BLaER1 treated with 17β-estradiol and CSF1 and Interleukin-3, amounts not matched to agents 10 nM and 100 nM (cell line): ENCODE measurements at regions not wholly inside any gene's neighbourhood (a gene's known extent, or its start where the extent isn't known, plus 50 kb on each side); places are given as distances from the start of the nearest gene placed in this dataset.
A peak's percentile ranks its signal among the peaks of the same experiment; 100 is the strongest.

Experiments
- H3K27ac ChIP-seq, 11 experiments: shearing (Covaris generic); formaldehyde crosslinking; 2 replicates each; pipeline ENCODE4 v1.8.1; 2022
- H3K27me3 ChIP-seq, 11 experiments: shearing (Covaris generic); formaldehyde crosslinking; 2 replicates each; pipeline ENCODE4 v1.8.1; 2022
- H3K36me3 ChIP-seq, 11 experiments: shearing (Covaris generic); formaldehyde crosslinking; 2 replicates each; pipeline ENCODE4 v1.8.1; 2022
- H3K4me1 ChIP-seq, 10 experiments: shearing (Covaris generic); formaldehyde crosslinking; 2 replicates each; pipeline ENCODE4 v1.8.1; 2022
- H3K4me2 ChIP-seq, 11 experiments: shearing (Covaris generic); formaldehyde crosslinking; 2 replicates each; pipeline ENCODE4 v1.8.1; 2022
- H3K4me3 ChIP-seq, 10 experiments: shearing (Covaris generic); formaldehyde crosslinking; 2 replicates each; pipeline ENCODE4 v1.8.1; 2022
- H3K9ac ChIP-seq, 11 experiments: shearing (Covaris generic); formaldehyde crosslinking; 2 replicates each; pipeline ENCODE4 v1.8.1; 2022
- H3K9me3 ChIP-seq, 11 experiments: shearing (Covaris generic); formaldehyde crosslinking; replicated peaks in 1 of 11; 2 replicates each; pipeline ENCODE4 v1.8.1; 2022
- H4K20me1 ChIP-seq, 11 experiments: shearing (Covaris generic); formaldehyde crosslinking; 2 replicates each; pipeline ENCODE4 v1.8.1; 2022
- Cebpa-rat ChIP-seq, 11 experiments: shearing (Covaris generic); IDR thresholded peaks; 2 replicates each; pipeline ENCODE4 v1.8.1; 2022

DNA sequence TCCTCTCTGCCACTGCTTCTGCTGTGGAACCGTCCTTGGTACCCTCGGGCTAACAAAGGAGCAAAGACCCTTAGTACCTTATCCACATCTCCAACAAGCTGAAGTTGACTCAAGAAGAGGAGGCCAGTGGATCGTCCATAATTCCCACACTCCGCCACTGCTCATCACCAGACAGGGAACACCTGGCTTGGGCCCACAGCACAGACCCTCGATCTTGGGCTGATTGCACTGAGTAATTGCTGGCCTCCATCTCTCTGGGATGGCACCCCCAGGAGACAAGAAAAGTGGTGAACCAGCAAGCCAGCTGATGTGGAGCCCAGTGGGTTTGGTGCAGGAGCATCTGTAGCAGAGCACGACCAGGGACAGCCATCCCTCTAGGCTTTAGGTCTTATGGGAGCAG lies 109.4 kb upstream of the GRIK2 start:
- no peaks in the 10 kb centered on the region for H3K27me3 ChIP-seq
- H3K36me3 ChIP-seq, result no peaks in the 10 kb centered on the region
- no peak for TF ChIP-seq Cebpa-rat (IDR thresholded peaks at IDR 0.05)
- no peak overlapping the region for H3K4me3 ChIP-seq
- no peaks in the 10 kb centered on the region for H4K20me1 ChIP-seq
- peaks cover 0 to 6% (median 0%) of the 10 kb centered on the region in 10 experiments; a peak in 3 of 20 replicates for H3K4me1 ChIP-seq
- H3K27ac ChIP-seq, result no peak overlapping the region
- no peak overlapping the region for H3K9ac ChIP-seq
- peaks cover 0 to 13% (median 0%) of the 10 kb centered on the region in 11 experiments; a peak in 3 of 22 replicates for H3K9me3 ChIP-seq
- H3K4me2 ChIP-seq, result no peak overlapping the region

GRCh38 chr6:101286146-101286545 lies 107.4 kb upstream of the GRIK2 start:
- TF ChIP-seq Cebpa-rat (IDR thresholded peaks at IDR 0.05), result no peak
- H3K4me3 ChIP-seq, result no peak overlapping the region

GRCh38 chr6:101290346-101290745 lies 103.2 kb upstream of the GRIK2 start:
- H3K36me3 ChIP-seq, result no peaks in the 10 kb centered on the region
- no peak overlapping the region for H3K4me2 ChIP-seq
- H3K9ac ChIP-seq, result no peak overlapping the region
- H3K4me3 ChIP-seq, result no peak overlapping the region
- H4K20me1 ChIP-seq, result no peaks in the 10 kb centered on the region
- no peak overlapping the region for H3K27ac ChIP-seq
- TF ChIP-seq Cebpa-rat (IDR thresholded peaks at IDR 0.05), result no peak
- H3K27me3 ChIP-seq, result no peaks in the 10 kb centered on the region
- peaks cover 0 to 4% (median 0%) of the 10 kb centered on the region in 10 experiments; a peak in 1 of 20 replicates for H3K4me1 ChIP-seq
- H3K9me3 ChIP-seq, result peaks cover 9 to 17% (median 13%) of the 10 kb centered on the region in 11 experiments; a peak in 20 of 22 replicates

More at GRCh38 chr6:101286146-101286545, 107.4 kb upstream of the GRIK2 start:
- Histone ChIP-seq H3K27ac (no peak overlapping the region), H4K20me1 (no peaks in the 10 kb centered on the region), H3K9ac (no peak overlapping the region), H3K9me3 (peaks cover 0 to 13% (median 0%) of the 10 kb centered on the region in 11 experiments; a peak in 4 of 22 replicates), H3K36me3 (no peaks in the 10 kb centered on the region), H3K27me3 (no peaks in the 10 kb centered on the region), H3K4me1 (peaks cover 0 to 6% (median 0%) of the 10 kb centered on the region in 10 experiments; a peak in 3 of 20 replicates), H3K4me2 (no peak overlapping the region)

- Histone ChIP-seq H3K4me2 (no peak overlapping the region), H4K20me1 (no peaks in the 10 kb centered on the region), H3K36me3 (no peaks in the 10 kb centered on the region), H3K4me1 (peaks cover 0 to 4% (median 0%) of the 10 kb centered on the region in 10 experiments; a peak in 1 of 20 replicates), H3K27me3 (no peaks in the 10 kb centered on the region), H3K9me3 (peaks cover 9 to 17% (median 13%) of the 10 kb centered on the region in 11 experiments; a peak in 20 of 22 replicates), H3K9ac (no peak overlapping the region), H3K27ac (no peak overlapping the region), H3K4me3 (no peak overlapping the region)
- TF ChIP-seq Cebpa-rat (IDR thresholded peaks at IDR 0.05), result no peak
Measured at GRCh38 chr6:101294051-101294638, 99.4 kb upstream of the GRIK2 start.

GRCh38 chr6:101294676-101295075 lies 98.8 kb upstream of the GRIK2 start:
- TF ChIP-seq Cebpa-rat (IDR thresholded peaks at IDR 0.05), result no peak
- Histone ChIP-seq H3K27ac (no peak overlapping the region), H3K9ac (no peak overlapping the region), H3K4me3 (no peak overlapping the region), H3K27me3 (no peaks in the 10 kb centered on the region), H3K4me1 (peaks cover 0 to 4% (median 0%) of the 10 kb centered on the region in 10 experiments; a peak in 1 of 20 replicates), H3K4me2 (no peak overlapping the region), H4K20me1 (no peaks in the 10 kb centered on the region), H3K9me3 (peaks cover 9 to 17% (median 13%) of the 10 kb centered on the region in 11 experiments; a peak in 20 of 22 replicates), H3K36me3 (no peaks in the 10 kb centered on the region)

- Histone ChIP-seq H3K27me3 (no peaks in the 10 kb centered on the region), H3K9ac (no peak overlapping the region), H3K9me3 (peaks cover 9 to 17% (median 13%) of the 10 kb centered on the region in 11 experiments; a peak in 20 of 22 replicates), H3K27ac (no peak overlapping the region), H3K36me3 (no peaks in the 10 kb centered on the region), H4K20me1 (no peaks in the 10 kb centered on the region), H3K4me1 (peaks cover 0 to 4% (median 0%) of the 10 kb centered on the region in 10 experiments; a peak in 1 of 20 replicates), H3K4me2 (no peak overlapping the region), H3K4me3 (no peak overlapping the region)
- TF ChIP-seq Cebpa-rat (IDR thresholded peaks at IDR 0.05), result no peak
Measured at GRCh38 chr6:101296169-101296960, 97.1 kb upstream of the GRIK2 start.

DNA sequence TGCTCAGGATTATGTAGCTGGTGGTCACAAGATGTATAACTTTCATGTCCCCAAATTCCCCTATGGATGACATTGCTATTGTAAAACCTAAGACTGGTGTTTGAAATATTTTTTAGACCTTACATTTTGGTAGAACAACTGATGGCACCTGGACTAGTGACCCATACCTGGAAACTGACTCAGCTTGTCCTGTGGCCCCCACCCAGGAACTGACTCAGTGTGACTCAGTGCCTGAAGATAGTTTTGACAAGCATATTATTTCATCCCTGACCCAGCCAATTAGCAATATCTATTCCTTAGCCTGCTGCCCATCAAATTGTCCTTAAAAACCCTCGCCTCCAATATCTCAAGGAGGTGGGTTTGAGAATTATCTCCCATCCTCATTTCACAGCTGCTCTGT lies 90.9 kb upstream of the GRIK2 start:
- no peaks in the 10 kb centered on the region for H3K27me3 ChIP-seq
- peak overlapping the region in 4 of 11 experiments; percentile 20 to 65 (median 31); a peak in 7 of 22 replicates for H3K4me2 ChIP-seq
- no peak for TF ChIP-seq Cebpa-rat (IDR thresholded peaks at IDR 0.05)
- H4K20me1 ChIP-seq, result no peaks in the 10 kb centered on the region
- H3K9me3 ChIP-seq, result peaks cover 0 to 14% (median 0%) of the 10 kb centered on the region in 11 experiments; a peak in 5 of 22 replicates
- H3K27ac ChIP-seq, result peak overlapping the region in 1 of 11 experiments; percentile 23; a peak in 1 of 22 replicates
- no peak overlapping the region for H3K9ac ChIP-seq
- peaks cover 0 to 35% (median 6%) of the 10 kb centered on the region in 10 experiments; a peak in 11 of 20 replicates for H3K4me1 ChIP-seq
- H3K36me3 ChIP-seq, result no peaks in the 10 kb centered on the region
- no peak overlapping the region for H3K4me3 ChIP-seq

DNA sequence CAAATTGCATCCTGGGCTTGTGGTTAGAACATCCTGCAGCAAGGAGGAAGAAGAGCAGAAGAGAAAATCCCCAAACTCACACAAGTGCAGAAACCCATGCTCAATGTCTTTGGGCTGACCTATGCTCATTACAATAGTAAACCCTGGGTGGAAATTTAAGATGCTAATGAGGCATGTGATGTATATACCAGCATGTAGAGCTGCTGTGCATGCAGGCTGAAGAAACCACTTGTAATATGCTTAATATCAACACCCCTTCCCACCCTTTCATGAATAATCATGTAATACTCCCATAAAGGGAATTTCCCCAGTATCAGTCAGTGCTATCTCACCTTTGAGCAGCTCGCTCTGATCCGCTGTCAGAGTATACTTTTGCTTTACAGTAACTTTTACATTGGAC lies 90.0 kb upstream of the GRIK2 start:
- no peak for TF ChIP-seq Cebpa-rat (IDR thresholded peaks at IDR 0.05)
- H3K9ac ChIP-seq, result no peak overlapping the region
- peaks cover 0 to 14% (median 0%) of the 10 kb centered on the region in 11 experiments; a peak in 5 of 22 replicates for H3K9me3 ChIP-seq
- peaks cover 0 to 35% (median 6%) of the 10 kb centered on the region in 10 experiments; a peak in 11 of 20 replicates for H3K4me1 ChIP-seq
- no peaks in the 10 kb centered on the region for H3K36me3 ChIP-seq
- H3K4me2 ChIP-seq, result peak overlapping the region in 8 of 11 experiments; percentile 7 to 65 (median 30); a peak in 12 of 22 replicates
- H3K4me3 ChIP-seq, result no peak overlapping the region
- no peaks in the 10 kb centered on the region for H4K20me1 ChIP-seq
- H3K27me3 ChIP-seq, result no peaks in the 10 kb centered on the region
- no peak overlapping the region for H3K27ac ChIP-seq

DNA sequence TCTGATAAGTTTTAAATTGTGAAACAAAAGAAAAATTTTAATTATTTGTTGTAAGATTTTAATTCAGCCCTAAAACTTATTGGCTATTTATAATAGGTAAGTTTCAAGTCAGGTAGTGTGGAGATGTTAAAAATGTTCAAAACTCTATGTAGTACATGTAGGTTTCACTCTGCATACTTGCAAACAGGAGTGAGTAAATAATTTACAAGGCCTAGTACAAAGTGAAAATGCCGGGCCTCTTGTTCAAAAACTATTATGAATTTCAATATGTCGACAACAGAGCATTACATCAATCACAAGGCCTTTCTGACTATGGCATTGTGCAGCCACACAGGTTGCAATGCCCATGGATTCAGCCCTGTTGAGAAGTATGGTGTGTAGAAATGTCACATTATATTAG lies 80.9 kb upstream of the GRIK2 start:
- no peaks in the 10 kb centered on the region for H3K4me1 ChIP-seq
- H3K9ac ChIP-seq, result no peak overlapping the region
- no peak overlapping the region for H3K4me3 ChIP-seq
- H4K20me1 ChIP-seq, result no peaks in the 10 kb centered on the region
- H3K4me2 ChIP-seq, result no peak overlapping the region
- H3K27me3 ChIP-seq, result no peaks in the 10 kb centered on the region
- no peaks in the 10 kb centered on the region for H3K36me3 ChIP-seq
- no peak overlapping the region for H3K27ac ChIP-seq
- no peak for TF ChIP-seq Cebpa-rat (IDR thresholded peaks at IDR 0.05)
- H3K9me3 ChIP-seq, result no peaks in the 10 kb centered on the region
